Myocyte (in vitro differentiated cells): ENCODE measurements at regions not wholly inside any gene's neighbourhood (a gene's known extent, or its start where the extent isn't known, plus 50 kb on each side); places are given as distances from the start of the nearest gene placed in this dataset.
"Not testable (repeated sequence)": the region's sequence is repeated elsewhere in the genome, so short reads cannot be mapped to it uniquely, and the experiment has no call there.

Source experiments
- DNase-seq: peaks from one replicate; pipeline ENCODE4 v3.0.0-alpha.2; 2012; ENCODE audit warnings: low read depth

DNA sequence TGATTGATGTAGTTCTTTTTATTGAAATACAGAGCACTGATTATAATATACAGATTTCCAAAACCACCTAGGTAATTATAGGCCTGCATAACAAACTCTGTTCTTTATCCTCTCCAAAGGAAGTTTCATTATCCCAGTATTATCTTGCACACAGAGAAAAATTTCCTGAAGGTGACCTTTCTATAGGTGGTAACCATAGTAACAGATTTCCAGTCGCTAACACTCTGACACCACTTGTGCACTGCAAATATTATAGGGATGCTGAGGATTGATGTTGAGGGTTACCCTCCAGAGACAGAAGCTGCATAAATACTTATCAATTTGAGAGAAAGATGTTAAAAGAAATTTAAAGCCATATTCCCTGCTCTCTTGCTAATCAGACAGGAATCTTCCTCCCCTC is 274.5 kb upstream of the NRSN1 start:
- DNase-seq, result no peak

DNA sequence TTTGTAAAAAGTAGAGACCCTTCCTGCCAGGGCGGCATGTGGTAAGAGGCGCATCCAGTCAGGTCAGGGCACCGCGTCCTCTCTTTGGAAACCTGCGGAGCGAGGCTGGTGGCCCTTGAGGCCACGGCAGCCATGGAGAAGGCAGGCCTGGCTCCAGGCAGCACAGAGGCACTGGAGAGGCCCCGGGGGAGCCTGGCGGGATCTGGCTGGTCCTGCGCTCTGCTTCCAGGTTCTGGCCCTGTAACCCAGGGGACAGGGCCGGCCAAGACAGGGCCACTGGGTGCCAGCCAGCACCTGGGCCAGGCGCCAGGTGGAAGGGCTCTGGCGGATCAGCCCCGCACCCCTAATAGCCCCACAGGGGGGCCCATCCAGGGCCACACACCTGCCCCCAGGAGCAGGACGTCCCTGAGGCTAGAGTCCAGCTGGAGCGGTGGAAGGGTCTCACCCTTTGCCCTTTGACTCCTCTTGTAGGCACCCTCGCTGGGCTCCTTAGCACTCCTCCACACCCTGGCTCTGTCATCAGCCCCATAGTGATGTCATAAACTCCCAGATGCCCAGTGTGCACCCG is 272.4 kb upstream of the NRSN1 start:
- DNase-seq, result not testable (repeated sequence)

- DNase-seq, result not testable (repeated sequence)
Measured at GRCh38 chr6:23854154-23854553, 271.9 kb upstream of the NRSN1 start.

- DNase-seq, result no peak
Measured at GRCh38 chr6:23855497-23856116, 270.4 kb upstream of the NRSN1 start.

GRCh38 chr6:23870496-23870895 is 255.5 kb upstream of the NRSN1 start:
- DNase-seq, result no peak

GRCh38 chr6:23873161-23873560 is 252.9 kb upstream of the NRSN1 start:
- DNase-seq, result no peak

- DNase-seq, result no peak
Measured at GRCh38 chr6:23875006-23875405, 251.0 kb upstream of the NRSN1 start.

- DNase-seq, result no peak
Measured at GRCh38 chr6:23879816-23880215, 246.2 kb upstream of the NRSN1 start.

DNA sequence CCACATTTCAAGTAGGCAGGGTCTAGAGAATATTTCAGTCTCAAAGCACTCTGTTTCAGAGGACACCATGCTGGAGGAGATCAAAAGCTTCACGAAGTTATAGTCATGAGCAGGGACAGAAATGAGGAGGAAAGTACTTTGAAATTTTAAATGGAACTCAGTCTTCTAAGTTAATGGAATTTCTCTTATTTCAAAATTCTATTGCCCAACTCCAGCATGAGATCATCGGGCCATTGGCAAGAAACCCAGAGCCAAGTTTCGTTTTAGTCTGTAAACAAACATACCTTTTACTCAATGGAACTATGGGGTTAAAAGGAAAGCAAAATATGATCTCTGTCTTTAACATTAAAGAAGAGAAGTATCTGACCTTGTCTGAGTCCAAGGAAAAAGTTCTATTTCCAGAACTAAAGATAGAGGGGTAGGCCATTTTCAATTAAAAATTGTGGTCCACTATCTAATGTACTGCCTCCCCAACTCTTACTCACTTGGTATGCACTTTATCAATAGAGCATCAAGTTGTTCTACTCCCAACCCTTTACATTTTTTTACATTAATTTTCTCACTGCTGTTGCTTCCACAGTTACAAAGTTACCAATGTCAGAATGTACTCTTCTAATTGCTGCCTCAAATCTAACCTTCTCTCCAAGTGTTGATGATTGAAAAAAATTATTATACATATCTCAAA is 235.3 kb upstream of the NRSN1 start:
- no peak for DNase-seq

DNA sequence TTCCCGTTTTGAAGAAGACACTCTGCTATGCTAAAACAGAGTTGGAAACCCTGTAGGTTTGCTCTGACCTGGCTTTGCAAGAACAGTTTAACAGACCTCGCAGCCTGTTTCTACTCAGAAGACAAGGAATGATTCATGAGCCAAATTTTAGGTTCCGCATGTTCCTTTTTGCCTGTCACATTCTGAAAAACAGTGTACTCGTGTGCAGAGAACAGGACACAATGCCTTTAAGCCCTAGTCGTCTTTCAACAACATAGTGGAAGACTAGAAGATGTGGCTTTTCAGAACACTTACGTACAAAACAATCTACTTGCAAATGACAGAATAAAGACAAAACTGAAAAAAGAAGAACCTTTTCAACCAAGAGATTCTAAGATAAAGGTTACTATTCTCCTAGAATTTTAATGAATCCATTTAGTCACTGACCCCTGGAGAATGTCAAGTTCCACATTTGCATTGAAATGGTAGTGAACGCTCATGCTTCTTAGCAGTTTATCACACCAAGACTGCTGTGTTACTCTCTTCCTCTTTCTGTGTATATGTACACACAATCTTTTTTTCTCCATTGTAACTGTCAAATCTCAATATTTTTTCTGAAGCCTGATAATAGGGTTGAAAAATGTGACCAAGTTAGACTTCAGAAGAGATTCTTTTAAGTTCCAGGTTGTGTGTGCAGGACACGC is 220.7 kb upstream of the NRSN1 start:
- DNase-seq, result no peak

GRCh38 chr6:23910420-23910819 is 215.6 kb upstream of the NRSN1 start:
- no peak for DNase-seq

GRCh38 chr6:23927935-23928334 is 198.1 kb upstream of the NRSN1 start:
- DNase-seq, result no peak

- DNase-seq, result no peak
Measured at GRCh38 chr6:23929201-23929600, 196.8 kb upstream of the NRSN1 start.

DNA sequence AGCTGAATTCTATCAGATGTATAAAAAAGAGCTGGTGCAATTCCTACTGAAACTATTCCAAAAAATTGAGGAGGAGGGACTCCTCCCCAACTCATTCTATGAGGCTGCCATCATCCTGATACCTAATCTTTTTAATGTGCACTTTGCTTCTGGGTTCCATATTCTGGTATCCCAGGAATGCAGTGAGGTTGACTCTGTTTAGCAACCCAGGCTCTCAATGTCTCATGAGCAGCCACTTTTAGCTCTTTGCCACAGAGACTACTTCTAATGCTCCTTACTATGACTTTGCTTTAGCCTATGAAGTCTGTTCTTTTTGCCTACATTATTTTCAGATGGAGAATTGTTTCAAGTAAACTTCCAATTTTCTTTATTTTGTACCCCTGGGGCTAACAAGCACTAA is 185.5 kb upstream of the NRSN1 start:
- no peak for DNase-seq

DNA sequence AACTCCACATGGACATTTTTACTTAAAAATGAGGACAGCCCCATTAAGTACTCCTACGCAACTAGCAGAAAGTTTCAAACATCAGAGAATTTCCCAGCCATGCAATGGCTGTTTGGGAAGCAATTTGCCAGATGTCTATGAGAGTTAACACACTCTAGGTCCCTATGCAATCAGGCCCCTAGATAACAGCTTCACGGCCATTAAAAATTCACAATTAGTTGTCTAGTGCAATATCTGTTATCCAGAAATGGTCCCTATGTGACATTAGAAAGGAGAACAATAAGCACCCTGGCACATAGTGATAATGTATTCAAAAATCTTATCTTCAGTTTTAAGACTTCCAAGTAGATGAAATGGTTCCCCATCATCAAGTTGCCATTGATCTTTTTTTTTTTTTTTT is 174.3 kb upstream of the NRSN1 start:
- no peak for DNase-seq

DNA sequence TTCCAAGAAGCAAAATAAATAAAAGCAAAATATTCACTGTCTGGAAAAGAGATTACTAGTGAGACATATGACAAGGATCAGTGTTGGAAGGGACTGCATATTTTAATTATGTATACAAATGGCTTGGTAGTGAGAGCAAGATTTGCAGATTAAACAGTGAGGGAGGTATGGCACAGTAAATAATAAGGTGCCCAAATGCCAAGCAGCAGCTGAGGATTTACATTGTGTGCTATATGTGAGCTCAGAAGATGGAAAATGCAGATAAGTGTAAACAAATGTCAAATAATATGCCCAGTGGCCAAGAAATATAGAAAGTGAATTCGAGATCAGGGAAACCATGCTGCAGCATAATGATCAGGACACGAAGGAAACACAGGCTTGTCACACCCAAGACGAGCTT is 173.8 kb upstream of the NRSN1 start:
- DNase-seq, result no peak

DNA sequence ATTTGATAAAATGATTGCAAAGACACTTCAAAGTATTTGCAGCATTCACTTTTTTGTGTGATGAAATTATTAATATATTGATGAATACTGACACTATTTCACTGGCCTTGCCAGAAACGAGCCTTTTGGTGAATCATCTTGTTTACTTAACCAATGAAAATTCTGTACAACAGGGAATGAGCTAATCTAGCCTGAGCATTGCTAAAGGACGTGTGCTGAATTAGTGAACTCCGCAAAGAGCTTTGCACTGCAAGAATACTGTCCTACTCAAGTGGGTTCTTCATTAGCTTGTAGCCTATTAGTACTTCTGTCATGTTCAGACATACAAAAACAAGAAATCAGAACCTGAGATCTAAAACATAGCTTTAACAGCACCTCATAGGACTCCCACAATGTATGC is 172.0 kb upstream of the NRSN1 start:
- DNase-seq, result no peak

DNA sequence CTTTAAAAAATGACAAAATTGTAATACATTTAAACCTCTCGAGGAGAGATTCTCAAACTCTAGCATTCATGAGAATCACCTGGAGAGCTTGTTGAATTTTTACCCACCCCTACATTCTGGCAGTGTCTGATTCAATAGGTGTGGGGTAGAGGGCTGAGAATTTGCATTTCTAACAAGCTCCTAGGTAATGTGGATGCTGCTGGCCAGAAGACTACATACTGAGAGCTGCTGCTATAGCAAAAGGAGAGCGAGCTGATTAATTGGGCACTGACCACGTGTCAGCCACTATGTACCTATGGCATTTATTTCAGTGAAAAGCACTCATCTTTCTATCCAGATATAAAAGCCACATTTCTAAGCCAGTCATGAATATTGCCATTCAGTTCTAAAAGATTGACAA is 169.0 kb upstream of the NRSN1 start:
- DNase-seq, result no peak

DNA sequence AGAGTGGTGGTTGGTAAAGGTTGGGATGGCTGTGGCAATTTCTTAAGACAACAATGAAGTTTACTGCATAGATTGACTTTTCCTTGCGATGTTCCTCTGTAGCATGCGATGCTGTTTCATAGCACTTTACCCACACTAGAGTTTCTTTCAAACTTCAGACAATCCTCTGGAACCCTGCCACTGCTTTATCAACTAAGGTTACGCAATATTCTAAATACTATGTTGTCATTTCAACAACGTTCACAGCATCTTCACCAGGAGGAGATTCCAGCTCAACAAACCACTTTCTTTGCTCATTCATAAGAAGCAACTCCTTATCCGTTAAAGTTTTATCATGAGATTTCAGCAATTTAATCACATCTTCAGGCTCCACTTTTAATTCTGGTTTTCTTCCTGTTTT is 161.2 kb upstream of the NRSN1 start:
- no peak for DNase-seq

DNA sequence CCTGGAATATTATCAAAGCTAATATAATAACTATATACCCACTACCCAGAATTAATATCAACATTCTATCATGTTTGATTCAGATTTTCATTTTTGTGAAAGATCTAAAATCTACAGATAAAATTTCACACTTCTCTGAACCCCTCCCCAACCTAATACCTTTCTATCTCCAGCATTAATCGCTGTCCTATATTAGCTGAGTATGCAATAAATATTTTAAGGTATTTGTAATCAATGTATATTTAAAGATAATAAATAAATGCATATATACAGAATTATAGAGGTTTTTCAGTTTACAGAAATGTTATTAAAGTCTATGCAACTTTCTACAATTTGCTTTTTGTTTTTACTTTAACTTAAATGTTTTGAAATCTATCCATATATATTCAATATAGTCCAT is 156.7 kb upstream of the NRSN1 start:
- no peak for DNase-seq

GRCh38 chr6:23977706-23978105 is 148.3 kb upstream of the NRSN1 start:
- DNase-seq, result no peak

DNA sequence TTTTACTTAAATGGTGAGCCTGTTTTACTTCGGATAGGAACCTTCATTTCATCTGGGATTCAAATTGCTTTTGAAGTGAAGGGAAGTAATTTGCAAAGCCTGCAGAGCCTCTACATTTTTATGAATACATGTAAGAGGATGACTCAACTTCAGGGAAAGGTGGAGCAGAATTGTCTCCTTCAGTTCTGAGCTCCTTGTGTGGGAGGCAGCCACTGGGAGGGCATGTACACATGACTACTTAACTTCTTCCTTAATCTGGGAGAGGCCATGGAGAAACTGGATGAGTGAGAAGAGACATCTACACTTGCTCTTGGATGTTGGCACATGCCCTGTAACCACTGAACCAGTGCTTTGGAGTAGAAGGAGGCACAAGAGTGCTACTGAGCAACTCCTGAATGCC is 145.1 kb upstream of the NRSN1 start:
- no peak for DNase-seq

- no peak for DNase-seq
Measured at GRCh38 chr6:23981923-23982322, 144.1 kb upstream of the NRSN1 start.
